PFSK-1 (cell line): ENCODE measurements at regions not wholly inside any gene's neighbourhood (a gene's known extent, or its start where the extent isn't known, plus 50 kb on each side); places are given as distances from the start of the nearest gene placed in this dataset.

Experiments used
- FOXP2 ChIP-seq: optimal IDR thresholded peaks from 2 replicates; pipeline ENCODE3; 2011; ENCODE audit warnings: borderline replicate concordance, control low read depth, inconsistent platforms; ENCODE audit not compliant: insufficient read depth; ENCODE audit errors: extremely low read length, extremely low read depth
- POLR2AphosphoS5 ChIP-seq: IDR thresholded peaks from 2 replicates; pipeline ENCODE4 v1.6.1; 2012; ENCODE audit warnings: low read depth, mild to moderate bottlenecking, control low read depth, low read length, moderate library complexity
- SIN3A ChIP-seq: IDR thresholded peaks from 2 replicates; pipeline ENCODE4 v1.6.1; 2012; ENCODE audit warnings: mild to moderate bottlenecking, low read length, moderate library complexity, borderline replicate concordance; ENCODE audit not compliant: insufficient read depth
- TAF1 ChIP-seq: IDR thresholded peaks from 2 replicates; pipeline ENCODE4 v1.6.1; 2012; ENCODE audit warnings: low read length, control low read depth, borderline replicate concordance; ENCODE audit not compliant: insufficient read depth
- TF ChIP-seq, protein P1 (sequence below), 2 experiments: IDR thresholded peaks; 2 replicates each; pipeline versions ENCODE4 v1.6.1 to v1.8.0; 2011 to 2012; ENCODE audit warnings: low read depth in 2 of 2, low read length in 2 of 2, control low read depth in 1 of 2, inconsistent platforms in 1 of 2, mild to moderate bottlenecking in 1 of 2, moderate library complexity in 1 of 2; ENCODE audit not compliant: insufficient read depth in 1 of 2

- no peak for TF ChIP-seq SIN3A
- no peak for TF ChIP-seq FOXP2
These were observed 499.0 kb upstream of the SEMA3D start for GRCh38 chr7:85685901-85686300.

- TF ChIP-seq POLR2AphosphoS5 (no peak), FOXP2 (no peak), TAF1 (no peak), SIN3A (no peak)
- TF ChIP-seq, protein P1, sequence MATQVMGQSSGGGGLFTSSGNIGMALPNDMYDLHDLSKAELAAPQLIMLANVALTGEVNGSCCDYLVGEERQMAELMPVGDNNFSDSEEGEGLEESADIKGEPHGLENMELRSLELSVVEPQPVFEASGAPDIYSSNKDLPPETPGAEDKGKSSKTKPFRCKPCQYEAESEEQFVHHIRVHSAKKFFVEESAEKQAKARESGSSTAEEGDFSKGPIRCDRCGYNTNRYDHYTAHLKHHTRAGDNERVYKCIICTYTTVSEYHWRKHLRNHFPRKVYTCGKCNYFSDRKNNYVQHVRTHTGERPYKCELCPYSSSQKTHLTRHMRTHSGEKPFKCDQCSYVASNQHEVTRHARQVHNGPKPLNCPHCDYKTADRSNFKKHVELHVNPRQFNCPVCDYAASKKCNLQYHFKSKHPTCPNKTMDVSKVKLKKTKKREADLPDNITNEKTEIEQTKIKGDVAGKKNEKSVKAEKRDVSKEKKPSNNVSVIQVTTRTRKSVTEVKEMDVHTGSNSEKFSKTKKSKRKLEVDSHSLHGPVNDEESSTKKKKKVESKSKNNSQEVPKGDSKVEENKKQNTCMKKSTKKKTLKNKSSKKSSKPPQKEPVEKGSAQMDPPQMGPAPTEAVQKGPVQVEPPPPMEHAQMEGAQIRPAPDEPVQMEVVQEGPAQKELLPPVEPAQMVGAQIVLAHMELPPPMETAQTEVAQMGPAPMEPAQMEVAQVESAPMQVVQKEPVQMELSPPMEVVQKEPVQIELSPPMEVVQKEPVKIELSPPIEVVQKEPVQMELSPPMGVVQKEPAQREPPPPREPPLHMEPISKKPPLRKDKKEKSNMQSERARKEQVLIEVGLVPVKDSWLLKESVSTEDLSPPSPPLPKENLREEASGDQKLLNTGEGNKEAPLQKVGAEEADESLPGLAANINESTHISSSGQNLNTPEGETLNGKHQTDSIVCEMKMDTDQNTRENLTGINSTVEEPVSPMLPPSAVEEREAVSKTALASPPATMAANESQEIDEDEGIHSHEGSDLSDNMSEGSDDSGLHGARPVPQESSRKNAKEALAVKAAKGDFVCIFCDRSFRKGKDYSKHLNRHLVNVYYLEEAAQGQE (IDR thresholded peaks at IDR 0.05; ENCODE audit: insufficient read depth in 1 of 2, low read depth in 2 of 2, low read length in 2 of 2) = no peak
These were observed 496.2 kb upstream of the SEMA3D start for GRCh38 chr7:85682833-85683620.

DNA sequence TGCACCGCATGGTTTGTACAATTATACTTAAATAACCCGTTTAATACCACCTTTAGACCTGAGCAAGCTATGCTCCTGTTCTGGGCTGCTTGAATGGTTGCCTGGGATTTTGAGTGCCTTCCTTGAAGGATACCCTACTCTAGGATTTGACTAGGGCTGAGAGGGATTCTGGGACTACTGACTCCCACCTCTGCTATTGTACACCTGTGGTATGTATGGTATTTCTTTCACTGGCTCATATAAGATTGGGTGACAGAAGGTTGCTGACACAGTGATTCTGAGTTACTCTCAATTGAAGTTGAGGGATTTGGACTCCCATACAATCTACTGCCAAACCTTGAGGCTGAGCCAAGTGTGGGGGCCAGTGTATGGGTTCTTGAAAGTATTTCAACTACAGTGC, 494.4 kb upstream of the SEMA3D start:
- no peak for TF ChIP-seq TAF1
- TF ChIP-seq, protein P1 (IDR thresholded peaks at IDR 0.05; ENCODE audit: insufficient read depth in 1 of 2, low read depth in 2 of 2, low read length in 2 of 2) = no peak

DNA sequence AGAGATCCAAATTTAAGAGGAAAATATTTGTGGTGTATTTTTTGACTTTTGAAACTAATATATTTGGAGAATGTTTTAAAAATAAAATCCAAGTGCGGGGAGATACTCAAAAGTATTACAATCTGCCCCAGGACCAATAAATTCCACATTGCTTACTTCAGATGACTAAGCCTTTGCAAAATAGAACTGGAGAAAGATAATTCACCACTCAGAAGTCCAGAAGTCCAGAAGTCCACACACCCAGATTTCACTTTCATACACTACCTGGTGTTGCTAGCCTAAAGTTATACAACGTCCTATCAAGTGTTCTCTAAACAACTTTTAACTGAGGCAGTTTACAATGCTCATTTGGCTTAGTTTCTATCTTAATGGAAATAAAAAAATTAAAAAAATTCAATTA, 487.0 kb upstream of the SEMA3D start:
- TF ChIP-seq POLR2AphosphoS5 (no peak), TAF1 (no peak), FOXP2 (no peak), SIN3A (no peak)
- TF ChIP-seq, protein P1 (IDR thresholded peaks at IDR 0.05; ENCODE audit: insufficient read depth in 1 of 2, low read depth in 2 of 2, low read length in 2 of 2) = no peak

DNA sequence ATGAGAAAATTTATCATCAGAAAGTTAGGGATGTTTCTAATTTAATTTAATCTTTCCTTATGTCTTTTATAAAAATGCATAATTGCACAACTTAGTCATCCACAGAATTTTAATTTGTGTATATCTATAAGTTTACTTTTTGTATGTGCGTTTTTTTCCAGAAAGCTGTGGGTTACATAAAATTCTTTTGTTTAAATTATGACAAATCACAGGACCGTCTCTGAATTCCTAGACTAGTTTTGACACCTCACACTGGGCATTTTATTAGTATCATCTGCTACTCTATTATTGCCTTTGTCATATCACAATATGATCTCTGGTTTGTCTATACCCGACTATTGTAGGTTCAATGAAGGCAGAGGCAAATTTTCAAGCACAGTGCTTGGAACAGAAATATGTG, 482.4 kb upstream of the SEMA3D start:
- TF ChIP-seq POLR2AphosphoS5 (no peak), FOXP2 (no peak), SIN3A (no peak), TAF1 (no peak)
- TF ChIP-seq, protein P1 (IDR thresholded peaks at IDR 0.05; ENCODE audit: insufficient read depth in 1 of 2, low read depth in 2 of 2, low read length in 2 of 2) = no peak
